GM12878 (cell line): ENCODE measurements at regions not wholly inside any gene's neighbourhood (a gene's known extent, or its start where the extent isn't known, plus 50 kb on each side); places are given as distances from the start of the nearest gene placed in this dataset.

Source experiments
- ATAC-seq: fragments of 200-7000 bp; cut with Tn5 transposase; 3 replicates; pipeline ENCODE4 v1.9.1; 2020; ENCODE audit warnings: mild to moderate bottlenecking, moderate library complexity
- BruUV-seq: library from RNA; stranded (reverse); fragments of 400-500 nt; replicated peaks from 2 replicates; lab custom pipeline; 2021; lab: Mats Ljungman, UMichigan
- CTCF ChIA-PET: fragments of 300-600 bp; sonication (Branson Sonifier 250); formaldehyde crosslinking; extraction: SDS; loops from one replicate; lab custom pipeline; 2021; ENCODE audit warnings: inconsistent platforms; lab: Yijun Ruan, JAX
- POLR2A ChIA-PET: fragments of 350-600 bp; formaldehyde crosslinking; extraction: SDS; loops from one replicate; lab custom pipeline; 2021; ENCODE audit warnings: inconsistent platforms; lab: Charles Lee
- RAD21 ChIA-PET: fragments of 300-600 bp; sonication (Branson Sonifier 250); formaldehyde crosslinking; loops from one replicate; lab custom pipeline; 2023; ENCODE audit warnings: antibody characterized with exemption; ENCODE audit not compliant: unreplicated experiment; lab: Charles Lee
- SMC1A ChIA-PET: fragments of 300-600 bp; sonication (Branson Sonifier 250); formaldehyde crosslinking; loops from one replicate; lab custom pipeline; 2023; ENCODE audit not compliant: unreplicated experiment, uncharacterized antibody; lab: Charles Lee
- DNase-seq: peaks from one replicate; pipeline ENCODE4 v3.0.0-alpha.2; 2011; ENCODE audit warnings: low read depth, low spot score
- FAIRE-seq: peaks from 3 replicates; lab custom pipeline; 2011; peaks lifted over from hg19 to GRCh38; lab: Jason Lieb, UNC
- H2AFZ ChIP-seq: 2 replicates; pipeline ENCODE4 v1.6.0; 2011; ENCODE audit warnings: low read depth, low read length, control low read depth; ENCODE audit not compliant: control insufficient read depth
- H3K27ac ChIP-seq: 2 replicates; pipeline ENCODE4 v1.5.1; 2011; ENCODE audit warnings: control low read depth; ENCODE audit not compliant: control insufficient read depth, insufficient read depth
- H3K27me3 ChIP-seq, 2 experiments: replicated peaks in 1 of 2; 2 replicates each; pipeline versions ENCODE4 v1.6.0 to v1.6.1; 2011; ENCODE audit warnings: low read length in 1 of 2; ENCODE audit not compliant: control insufficient read depth in 2 of 2, insufficient read depth in 2 of 2
- H3K36me3 ChIP-seq, 2 experiments: 2 replicates each; pipeline ENCODE4 v1.5.1; 2011; ENCODE audit warnings: low read length in 1 of 2; ENCODE audit not compliant: control insufficient read depth in 2 of 2, insufficient read depth in 2 of 2
- H3K4me1 ChIP-seq: 2 replicates; pipeline ENCODE4 v1.6.1; 2011; ENCODE audit warnings: mild to moderate bottlenecking, low read length, moderate library complexity, mixed read lengths; ENCODE audit not compliant: control insufficient read depth, insufficient read depth
- H3K4me2 ChIP-seq: 2 replicates; pipeline ENCODE4 v1.6.0; 2011; ENCODE audit warnings: control low read depth; ENCODE audit not compliant: control insufficient read depth, insufficient read depth
- H3K4me3 ChIP-seq: fragments of 200-600 bp; sonication (generic); 2 replicates; pipeline ENCODE4 v1.5.1; 2016
- H3K79me2 ChIP-seq: 2 replicates; pipeline ENCODE4 v1.6.0; 2011; ENCODE audit warnings: low read length; ENCODE audit not compliant: control insufficient read depth, insufficient read depth
- H3K9ac ChIP-seq: 2 replicates; pipeline ENCODE4 v1.8.0; 2011; ENCODE audit warnings: low read length, control low read depth, mixed read lengths; ENCODE audit not compliant: control insufficient read depth, insufficient read depth
- H3K9me3 ChIP-seq: replicated peaks from 3 replicates; pipeline ENCODE4 v1.5.1; 2011; ENCODE audit warnings: mild to moderate bottlenecking, low read length; ENCODE audit not compliant: control insufficient read depth, insufficient read depth
- H4K20me1 ChIP-seq: 2 replicates; pipeline ENCODE4 v1.6.0; 2011; ENCODE audit not compliant: control insufficient read depth, insufficient read depth
- ATF7 ChIP-seq: fragments of 450-650 bp; IDR thresholded peaks from 2 replicates; pipeline ENCODE4 v1.6.1; 2016; ENCODE audit warnings: low read depth, mild to moderate bottlenecking
- BHLHE40 ChIP-seq, 2 experiments: fragments of 450-650 bp in 1 of 2; IDR thresholded peaks; 2 replicates each; pipeline ENCODE4 v1.6.1; 2011 to 2017; ENCODE audit warnings: low read depth in 2 of 2, borderline replicate concordance in 1 of 2, improper control_type of control experiment in 1 of 2, low read length in 1 of 2, mild to moderate bottlenecking in 1 of 2
- CHD1 ChIP-seq: IDR thresholded peaks from 2 replicates; pipeline ENCODE4 v1.6.1; 2012; ENCODE audit warnings: low read depth, low read length, improper control_type of control experiment
- FOXK2 ChIP-seq: fragments of 450-650 bp; IDR thresholded peaks from 2 replicates; pipeline ENCODE4 v1.6.1; 2017; ENCODE audit warnings: mild to moderate bottlenecking, moderate library complexity
- MXI1 ChIP-seq: fragments of 150-350 bp; IDR thresholded peaks from 2 replicates; pipeline ENCODE4 v1.6.1; 2011; ENCODE audit warnings: low read depth, mild to moderate bottlenecking, inconsistent platforms, low read length, improper control_type of control experiment
- NBN ChIP-seq: fragments of 450-650 bp; IDR thresholded peaks from 2 replicates; pipeline ENCODE4 v1.6.1; 2016
- PAX8 ChIP-seq: fragments of 450-650 bp; IDR thresholded peaks from 2 replicates; pipeline ENCODE4 v1.6.1; 2017; ENCODE audit warnings: mild to moderate bottlenecking, moderate library complexity
- PML ChIP-seq: IDR thresholded peaks from 2 replicates; pipeline ENCODE4 v1.6.1; 2012; ENCODE audit warnings: low read length, inconsistent platforms
- POLR2AphosphoS2 ChIP-seq: IDR thresholded peaks from 2 replicates; pipeline ENCODE4 v1.6.1; 2011; ENCODE audit warnings: low read depth, mild to moderate bottlenecking, low read length, improper control_type of control experiment, moderate library complexity
- RAD21 ChIP-seq: IDR thresholded peaks from 2 replicates; pipeline ENCODE4 v1.6.1; 2011; ENCODE audit warnings: mild to moderate bottlenecking, low read depth, low read length, moderate library complexity; ENCODE audit not compliant: insufficient read depth
- SIX5 ChIP-seq: IDR thresholded peaks from 2 replicates; pipeline ENCODE4 v1.6.1; 2011; ENCODE audit warnings: mild to moderate bottlenecking, low read depth, low read length, moderate library complexity; ENCODE audit not compliant: severe bottlenecking
- STAT3 ChIP-seq: IDR thresholded peaks from 2 replicates; pipeline ENCODE4 v1.6.1; 2011; ENCODE audit warnings: low read depth, low read length, improper control_type of control experiment
- TCF3 ChIP-seq: IDR thresholded peaks from 2 replicates; pipeline ENCODE4 v1.6.1; 2012; ENCODE audit warnings: low read depth, mild to moderate bottlenecking, low read length, borderline replicate concordance; ENCODE audit not compliant: insufficient read depth
- YY1 ChIP-seq: IDR thresholded peaks from 2 replicates; pipeline ENCODE4 v1.6.1; 2011; ENCODE audit warnings: low read depth, mild to moderate bottlenecking, low read length
- ZNF384 ChIP-seq: IDR thresholded peaks from 2 replicates; pipeline ENCODE4 v1.6.1; 2012; ENCODE audit warnings: low read depth, mild to moderate bottlenecking, low read length, improper control_type of control experiment, borderline replicate concordance
- WGBS: methylation state at CpG from one replicate; pipeline ENCODE4 v1.1.6; 2016; ENCODE audit warnings: low lambda C conversion rate; ENCODE audit not compliant: insufficient replicate concordance, insufficient coverage; ENCODE audit errors: missing lambda C conversion rate; 5-methylcytosine and 5-hydroxymethylcytosine counted together
- in situ Hi-C: fragments of 300-500 bp; cut with MboI; formaldehyde crosslinking; loops from 9 replicates; pipeline ENCODE4 v1.14.3; 2018; ENCODE audit warnings: mixed read lengths
- intact Hi-C: fragments of 100-400 bp; cut with micrococcal nuclease; formaldehyde crosslinking; loops from one replicate; pipeline ENCODE4 v1.14.2; 2022; ENCODE audit not compliant: unreplicated experiment
- TF ChIP-seq, protein P1 (sequence below): IDR thresholded peaks from 2 replicates; pipeline ENCODE4 v1.6.1; 2011; ENCODE audit warnings: borderline replicate concordance, low read depth, mild to moderate bottlenecking, moderate library complexity, mixed read lengths, low read length; ENCODE audit not compliant: insufficient read depth; ENCODE audit errors: extremely low read length
- TF ChIP-seq, protein P2 (sequence below): fragments of 450-650 bp; IDR thresholded peaks from 2 replicates; pipeline ENCODE4 v1.6.1; 2018; ENCODE audit warnings: borderline replicate concordance, mild to moderate bottlenecking; ENCODE audit not compliant: partially characterized antibody
- TF ChIP-seq, protein P3 (sequence below): IDR thresholded peaks from 2 replicates; pipeline ENCODE4 v1.6.1; 2011; ENCODE audit warnings: low read depth, mild to moderate bottlenecking, low read length, moderate library complexity, borderline replicate concordance; ENCODE audit errors: extremely low read depth
- TF ChIP-seq, protein P4 (sequence below): fragments of 450-650 bp; IDR thresholded peaks from 2 replicates; pipeline ENCODE4 v1.6.1; 2017; ENCODE audit warnings: borderline replicate concordance

DNA sequence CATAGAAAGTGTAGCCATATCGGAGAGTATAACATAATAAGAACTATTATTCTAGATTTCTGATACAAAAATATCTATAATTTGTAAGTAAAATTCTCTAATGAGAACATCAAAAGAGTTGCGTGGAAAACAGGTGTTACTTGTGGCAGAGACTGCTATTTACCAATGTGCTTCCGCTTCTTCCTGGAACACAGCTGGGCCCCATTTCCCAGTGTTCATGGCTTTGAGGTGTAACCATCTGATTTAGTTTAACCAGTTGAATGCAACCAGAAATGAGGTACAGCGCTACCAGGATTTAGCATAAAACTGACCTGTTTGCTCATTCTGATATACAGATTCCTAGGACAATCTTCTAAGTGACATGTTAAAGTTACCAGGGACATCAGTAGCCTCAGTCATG is 1055.2 kb downstream of the IGSF11 start:
- Histone ChIP-seq H3K9ac (no peak overlapping the region), H3K4me1 (no peaks in the 10 kb centered on the region), H3K4me3 (no peak overlapping the region), H3K36me3 (no peaks in the 10 kb centered on the region), H4K20me1 (no peaks in the 10 kb centered on the region), H3K4me2 (no peak overlapping the region), H3K27ac (no peak overlapping the region), H2AFZ (no peak overlapping the region), H3K9me3 (no peaks in the 10 kb centered on the region), H3K79me2 (no peaks in the 10 kb centered on the region), H3K27me3 (no peaks in the 10 kb centered on the region)
- ChIA-PET POLR2A (no interaction called here), SMC1A (no interaction called here), CTCF (interaction anchor here (1.0 kb wide), 1 partner anchor 18 kb away, joined by 3 read pairs; no protein-coding TSS in a partner anchor), RAD21 (no interaction called here)
- ATAC-seq (no peak), FAIRE-seq (no peak), DNase-seq (no peak)
- no TSS peak for BruUV-seq
- WGBS: 43% methylated on average over 4 of the region's 4 CpGs
- intact Hi-C loops: no loop called here
- TF ChIP-seq ATF7 (no peak), SIX5 (no peak), BHLHE40 (IDR thresholded peaks at IDR 0.05; ENCODE audit: borderline replicate concordance in 1 of 2, low read depth in 2 of 2, low read length in 1 of 2) (no peak), POLR2AphosphoS2 (no peak), PAX8 (no peak), NBN (no peak), MXI1 (no peak), STAT3 (no peak), FOXK2 (no peak), CHD1 (no peak), YY1 (no peak), TCF3 (no peak), RAD21 (no peak), ZNF384 (no peak), PML (no peak)
- TF ChIP-seq, protein P1, sequence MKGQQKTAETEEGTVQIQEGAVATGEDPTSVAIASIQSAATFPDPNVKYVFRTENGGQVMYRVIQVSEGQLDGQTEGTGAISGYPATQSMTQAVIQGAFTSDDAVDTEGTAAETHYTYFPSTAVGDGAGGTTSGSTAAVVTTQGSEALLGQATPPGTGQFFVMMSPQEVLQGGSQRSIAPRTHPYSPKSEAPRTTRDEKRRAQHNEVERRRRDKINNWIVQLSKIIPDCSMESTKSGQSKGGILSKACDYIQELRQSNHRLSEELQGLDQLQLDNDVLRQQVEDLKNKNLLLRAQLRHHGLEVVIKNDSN: no peak
- TF ChIP-seq, protein P2, sequence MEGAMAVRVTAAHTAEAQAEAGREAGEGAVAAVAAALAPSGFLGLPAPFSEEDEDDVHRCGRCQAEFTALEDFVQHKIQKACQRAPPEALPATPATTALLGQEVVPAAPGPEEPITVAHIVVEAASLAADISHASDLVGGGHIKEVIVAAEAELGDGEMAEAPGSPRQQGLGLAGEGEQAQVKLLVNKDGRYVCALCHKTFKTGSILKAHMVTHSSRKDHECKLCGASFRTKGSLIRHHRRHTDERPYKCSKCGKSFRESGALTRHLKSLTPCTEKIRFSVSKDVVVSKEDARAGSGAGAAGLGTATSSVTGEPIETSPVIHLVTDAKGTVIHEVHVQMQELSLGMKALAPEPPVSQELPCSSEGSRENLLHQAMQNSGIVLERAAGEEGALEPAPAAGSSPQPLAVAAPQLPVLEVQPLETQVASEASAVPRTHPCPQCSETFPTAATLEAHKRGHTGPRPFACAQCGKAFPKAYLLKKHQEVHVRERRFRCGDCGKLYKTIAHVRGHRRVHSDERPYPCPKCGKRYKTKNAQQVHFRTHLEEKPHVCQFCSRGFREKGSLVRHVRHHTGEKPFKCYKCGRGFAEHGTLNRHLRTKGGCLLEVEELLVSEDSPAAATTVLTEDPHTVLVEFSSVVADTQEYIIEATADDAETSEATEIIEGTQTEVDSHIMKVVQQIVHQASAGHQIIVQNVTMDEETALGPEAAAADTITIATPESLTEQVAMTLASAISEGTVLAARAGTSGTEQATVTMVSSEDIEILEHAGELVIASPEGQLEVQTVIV: no peak
- TF ChIP-seq, protein P3, sequence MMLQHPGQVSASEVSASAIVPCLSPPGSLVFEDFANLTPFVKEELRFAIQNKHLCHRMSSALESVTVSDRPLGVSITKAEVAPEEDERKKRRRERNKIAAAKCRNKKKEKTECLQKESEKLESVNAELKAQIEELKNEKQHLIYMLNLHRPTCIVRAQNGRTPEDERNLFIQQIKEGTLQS: no peak
- TF ChIP-seq, protein P4, sequence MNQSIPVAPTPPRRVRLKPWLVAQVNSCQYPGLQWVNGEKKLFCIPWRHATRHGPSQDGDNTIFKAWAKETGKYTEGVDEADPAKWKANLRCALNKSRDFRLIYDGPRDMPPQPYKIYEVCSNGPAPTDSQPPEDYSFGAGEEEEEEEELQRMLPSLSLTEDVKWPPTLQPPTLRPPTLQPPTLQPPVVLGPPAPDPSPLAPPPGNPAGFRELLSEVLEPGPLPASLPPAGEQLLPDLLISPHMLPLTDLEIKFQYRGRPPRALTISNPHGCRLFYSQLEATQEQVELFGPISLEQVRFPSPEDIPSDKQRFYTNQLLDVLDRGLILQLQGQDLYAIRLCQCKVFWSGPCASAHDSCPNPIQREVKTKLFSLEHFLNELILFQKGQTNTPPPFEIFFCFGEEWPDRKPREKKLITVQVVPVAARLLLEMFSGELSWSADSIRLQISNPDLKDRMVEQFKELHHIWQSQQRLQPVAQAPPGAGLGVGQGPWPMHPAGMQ: no peak
- in situ Hi-C loops: no loop called here
